KMS-11 (cell line): ENCODE measurements at regions not wholly inside any gene's neighbourhood (a gene's known extent, or its start where the extent isn't known, plus 50 kb on each side); places are given as distances from the start of the nearest gene placed in this dataset.

Source experiments
- H2AFZ ChIP-seq: fragments of 200-600 bp; sonication (generic); 2 replicates; pipeline ENCODE4 v1.6.1; 2016; ENCODE audit warnings: antibody characterized with exemption, mixed run types, low read depth
- H3K27ac ChIP-seq: fragments of 200-600 bp; sonication (generic); 2 replicates; pipeline ENCODE4 v1.6.1; 2016; ENCODE audit warnings: mild to moderate bottlenecking, mixed run types
- H3K27me3 ChIP-seq: fragments of 200-600 bp; sonication (generic); 2 replicates; pipeline ENCODE4 v1.6.1; 2017; ENCODE audit warnings: mild to moderate bottlenecking, low read depth, mixed run types, moderate library complexity; ENCODE audit not compliant: insufficient read depth
- H3K36me3 ChIP-seq: fragments of 200-600 bp; sonication (generic); 2 replicates; pipeline ENCODE4 v1.6.1; 2017; ENCODE audit warnings: mild to moderate bottlenecking, mixed run types; ENCODE audit not compliant: insufficient read depth
- H3K4me1 ChIP-seq: fragments of 200-600 bp; sonication (generic); 2 replicates; pipeline ENCODE4 v1.6.1; 2016; ENCODE audit warnings: mild to moderate bottlenecking, low read depth, mixed run types; ENCODE audit not compliant: poor library complexity, severe bottlenecking
- H3K4me2 ChIP-seq: fragments of 200-600 bp; sonication (generic); 2 replicates; pipeline ENCODE4 v1.7.0; 2016; ENCODE audit warnings: mild to moderate bottlenecking, mixed run types
- H3K4me3 ChIP-seq: fragments of 200-600 bp; sonication (generic); IDR thresholded peaks from 2 replicates; pipeline ENCODE4 v1.6.1; 2017; ENCODE audit warnings: low read depth, low read length, mixed read lengths; ENCODE audit not compliant: insufficient read depth
- H3K79me2 ChIP-seq: fragments of 200-600 bp; sonication (generic); 2 replicates; pipeline ENCODE4 v1.6.1; 2016; ENCODE audit warnings: low read depth, mixed run types; ENCODE audit not compliant: insufficient read depth
- H3K9ac ChIP-seq: fragments of 200-600 bp; sonication (generic); 2 replicates; pipeline ENCODE4 v1.6.1; 2016; ENCODE audit warnings: mild to moderate bottlenecking, mixed run types
- H4K20me1 ChIP-seq: fragments of 200-600 bp; sonication (generic); 2 replicates; pipeline ENCODE4 v1.6.1; 2016; ENCODE audit warnings: mild to moderate bottlenecking, mixed run types; ENCODE audit not compliant: insufficient read depth
- TF ChIP-seq, protein P1 (sequence below): fragments of 200-600 bp; sonication (generic); conservative IDR thresholded peaks from 2 replicates; pipeline ENCODE4 v1.6.1; 2017; ENCODE audit warnings: low read depth, mild to moderate bottlenecking, antibody characterized with exemption, low read length, moderate library complexity, mixed read lengths

DNA sequence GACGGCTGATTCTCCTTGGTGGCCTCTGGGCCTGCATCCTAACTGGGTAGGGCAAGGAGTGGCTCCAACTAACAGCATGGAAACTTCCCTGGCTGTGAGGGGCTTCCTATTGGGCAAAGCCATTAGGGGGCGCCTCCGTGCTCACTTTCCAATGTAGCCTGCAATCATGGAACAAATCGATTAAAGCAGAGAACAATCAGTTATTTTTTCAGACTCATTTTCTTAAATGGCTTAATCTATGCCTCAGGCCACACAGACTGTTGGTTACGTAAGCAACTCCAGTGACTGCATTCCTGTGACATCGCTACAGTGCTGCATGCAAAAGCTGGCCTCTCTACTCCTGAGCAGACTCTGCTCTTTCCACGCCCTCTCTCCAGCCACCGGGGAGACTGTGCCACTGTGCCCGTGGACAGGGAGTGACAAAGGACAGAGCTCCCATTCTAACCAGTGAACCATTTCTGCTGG lies 278.9 kb downstream of the KLF13 start:
- H3K4me2 ChIP-seq = no peak overlapping the region
- H4K20me1 ChIP-seq = no peaks in the 10 kb centered on the region
- H2AFZ ChIP-seq = no peak overlapping the region
- TF ChIP-seq, protein P1, sequence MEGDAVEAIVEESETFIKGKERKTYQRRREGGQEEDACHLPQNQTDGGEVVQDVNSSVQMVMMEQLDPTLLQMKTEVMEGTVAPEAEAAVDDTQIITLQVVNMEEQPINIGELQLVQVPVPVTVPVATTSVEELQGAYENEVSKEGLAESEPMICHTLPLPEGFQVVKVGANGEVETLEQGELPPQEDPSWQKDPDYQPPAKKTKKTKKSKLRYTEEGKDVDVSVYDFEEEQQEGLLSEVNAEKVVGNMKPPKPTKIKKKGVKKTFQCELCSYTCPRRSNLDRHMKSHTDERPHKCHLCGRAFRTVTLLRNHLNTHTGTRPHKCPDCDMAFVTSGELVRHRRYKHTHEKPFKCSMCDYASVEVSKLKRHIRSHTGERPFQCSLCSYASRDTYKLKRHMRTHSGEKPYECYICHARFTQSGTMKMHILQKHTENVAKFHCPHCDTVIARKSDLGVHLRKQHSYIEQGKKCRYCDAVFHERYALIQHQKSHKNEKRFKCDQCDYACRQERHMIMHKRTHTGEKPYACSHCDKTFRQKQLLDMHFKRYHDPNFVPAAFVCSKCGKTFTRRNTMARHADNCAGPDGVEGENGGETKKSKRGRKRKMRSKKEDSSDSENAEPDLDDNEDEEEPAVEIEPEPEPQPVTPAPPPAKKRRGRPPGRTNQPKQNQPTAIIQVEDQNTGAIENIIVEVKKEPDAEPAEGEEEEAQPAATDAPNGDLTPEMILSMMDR = no peak
- H3K4me3 ChIP-seq = no peak overlapping the region
- no peaks in the 10 kb centered on the region for H3K4me1 ChIP-seq
- no peaks in the 10 kb centered on the region for H3K79me2 ChIP-seq
- H3K36me3 ChIP-seq = no peaks in the 10 kb centered on the region
- H3K27me3 ChIP-seq = no peaks in the 10 kb centered on the region
- no peak overlapping the region for H3K27ac ChIP-seq
- no peak overlapping the region for H3K9ac ChIP-seq

DNA sequence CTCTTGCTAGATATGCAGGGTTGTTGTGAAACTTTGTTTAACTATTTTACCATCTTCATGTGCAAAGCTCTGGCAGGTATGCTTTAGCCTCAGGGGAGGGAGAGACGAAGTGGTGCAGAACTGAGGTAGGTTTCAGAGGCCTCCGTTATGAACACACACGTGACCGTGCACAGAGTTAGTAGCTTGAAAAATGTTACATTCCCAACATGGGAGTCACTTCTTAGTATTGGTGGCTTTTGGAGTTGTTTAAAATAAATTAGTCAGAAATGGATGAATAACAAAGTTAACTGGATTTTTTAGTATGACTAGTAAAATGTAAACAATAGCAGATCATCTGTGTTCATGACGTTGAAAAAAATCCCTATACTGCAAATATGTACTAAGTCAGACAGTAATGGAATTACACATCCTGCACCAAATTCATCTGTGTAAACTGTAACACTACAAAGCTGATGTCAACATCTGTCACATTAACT lies 279.6 kb downstream of the KLF13 start:
- no peak overlapping the region for H2AFZ ChIP-seq
- no peak overlapping the region for H3K4me2 ChIP-seq
- H3K27ac ChIP-seq = no peak overlapping the region
- H3K4me1 ChIP-seq = no peaks in the 10 kb centered on the region
- H3K9ac ChIP-seq = no peak overlapping the region
- no peaks in the 10 kb centered on the region for H3K36me3 ChIP-seq
- no peaks in the 10 kb centered on the region for H3K27me3 ChIP-seq
- H4K20me1 ChIP-seq = no peaks in the 10 kb centered on the region
- TF ChIP-seq, protein P1 = no peak
- H3K4me3 ChIP-seq = no peak overlapping the region
- no peaks in the 10 kb centered on the region for H3K79me2 ChIP-seq

DNA sequence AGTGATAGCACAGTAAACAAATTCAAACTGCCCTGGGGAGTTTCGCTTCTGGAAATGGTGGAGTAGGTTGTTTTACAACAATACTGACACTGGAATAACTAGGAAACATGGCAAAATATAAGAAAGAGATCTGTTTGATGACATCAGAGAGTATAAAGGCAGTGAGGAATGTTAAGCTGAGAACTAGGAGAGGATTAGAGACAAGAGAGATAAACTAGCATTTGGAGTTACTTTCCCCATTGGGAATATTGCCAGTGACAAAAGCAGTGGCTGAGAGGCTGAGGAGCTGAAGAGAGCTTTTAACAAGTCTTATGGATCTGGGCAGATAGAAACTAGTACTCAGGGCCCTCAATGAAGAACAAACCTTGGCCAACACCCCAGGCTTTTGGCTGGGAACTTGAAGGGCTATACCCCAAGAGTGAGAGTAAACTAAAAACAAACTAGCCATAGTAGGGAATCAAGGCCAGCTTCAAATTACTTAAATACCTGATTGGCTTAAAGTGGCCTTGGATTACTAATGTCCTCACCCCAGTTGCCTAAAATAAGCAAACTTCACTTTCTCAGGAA lies 280.4 kb downstream of the KLF13 start:
- Histone ChIP-seq H3K27me3 (no peaks in the 10 kb centered on the region), H3K27ac (no peak overlapping the region), H4K20me1 (no peaks in the 10 kb centered on the region), H3K36me3 (no peaks in the 10 kb centered on the region), H3K9ac (no peak overlapping the region), H3K4me3 (no peak overlapping the region), H3K4me2 (no peak overlapping the region), H2AFZ (no peak overlapping the region), H3K79me2 (no peaks in the 10 kb centered on the region), H3K4me1 (no peaks in the 10 kb centered on the region)
- TF ChIP-seq, protein P1 = no peak

DNA sequence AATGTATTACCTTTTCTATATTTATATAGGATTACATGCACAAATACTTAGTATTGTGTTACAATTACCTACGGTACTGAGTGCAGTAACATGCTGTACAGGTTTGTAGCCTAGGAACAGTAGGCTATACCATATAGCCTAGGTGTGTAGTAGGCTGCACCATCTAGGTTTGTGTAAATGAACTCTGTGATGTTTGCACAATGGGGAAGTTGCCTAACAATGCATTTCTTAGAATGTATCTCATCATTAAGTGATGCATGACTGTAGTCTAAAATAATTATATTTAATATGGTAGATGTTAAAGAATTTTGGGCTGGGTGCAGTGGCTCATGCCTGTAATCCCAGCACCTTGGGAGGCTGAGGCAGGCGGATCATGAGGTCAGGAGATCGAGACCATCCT lies 281.0 kb downstream of the KLF13 start:
- H4K20me1 ChIP-seq = no peaks in the 10 kb centered on the region
- no peaks in the 10 kb centered on the region for H3K36me3 ChIP-seq
- no peak overlapping the region for H3K27ac ChIP-seq
- H3K9ac ChIP-seq = no peak overlapping the region
- H3K4me2 ChIP-seq = no peak overlapping the region
- no peaks in the 10 kb centered on the region for H3K79me2 ChIP-seq
- H3K4me3 ChIP-seq = no peak overlapping the region
- no peaks in the 10 kb centered on the region for H3K4me1 ChIP-seq
- no peaks in the 10 kb centered on the region for H3K27me3 ChIP-seq
- no peak overlapping the region for H2AFZ ChIP-seq
- TF ChIP-seq, protein P1 = no peak
